ENCODE measurements at regions not wholly inside any gene's neighbourhood (a gene's known extent, or its start where the extent isn't known, plus 50 kb on each side); places are given as distances from the start of the nearest gene placed in this dataset.

DNA sequence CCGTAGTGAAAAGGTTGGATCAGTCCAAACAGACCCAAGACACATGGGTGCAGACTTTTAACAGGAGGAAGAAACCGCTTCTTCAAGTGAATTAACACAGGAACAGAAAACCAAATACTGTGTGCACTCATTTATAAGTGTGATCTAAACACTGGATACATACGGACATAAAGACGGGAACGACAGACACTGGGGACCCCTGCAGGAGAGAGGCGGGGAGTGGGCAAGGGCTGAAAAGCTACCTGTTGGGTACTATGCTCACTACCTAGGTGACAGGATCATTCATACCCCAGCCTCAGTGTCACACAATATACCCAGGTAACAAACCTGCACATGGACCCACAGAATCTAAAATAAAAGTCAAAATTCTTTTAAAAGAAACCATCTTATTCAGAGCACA, 326.0 kb upstream of the NOCT start:
- no peak for TF ChIP-seq CTCF (IDR thresholded peaks at IDR 0.05; ENCODE audit: low read length)
- TF ChIP-seq EZH2 (optimal IDR thresholded peaks at IDR 0.05; ENCODE audit: low read depth, low read length) = no peak
- TF ChIP-seq EZH2phosphoT487 (IDR thresholded peaks at IDR 0.05; ENCODE audit: low read length) = no peak
